GM21619 (cell line): ENCODE measurements at regions not wholly inside any gene's neighbourhood (a gene's known extent, or its start where the extent isn't known, plus 50 kb on each side); places are given as distances from the start of the nearest gene placed in this dataset.

ENCODE experiments used
- ATAC-seq: cut with Tn5 transposase; IDR thresholded peaks from one replicate; pipeline ENCODE4 v1.9.1; 2021; ENCODE audit not compliant: unreplicated experiment

GRCh38 chr10:6781133-6781770, 201.2 kb upstream of the PRKCQ start:
- peak; percentile 61 for ATAC-seq

GRCh38 chr10:6780008-6780677, 200.1 kb upstream of the PRKCQ start:
- ATAC-seq = peak; percentile 47

- ATAC-seq = no peak
These were observed 199.1 kb upstream of the PRKCQ start for GRCh38 chr10:6778992-6779701.

GRCh38 chr10:6776170-6776569, 196.1 kb upstream of the PRKCQ start:
- no peak for ATAC-seq

- ATAC-seq = no peak
These were observed 194.3 kb upstream of the PRKCQ start for GRCh38 chr10:6774406-6774805.

GRCh38 chr10:6771331-6771730, 191.3 kb upstream of the PRKCQ start:
- no peak for ATAC-seq

- ATAC-seq = no peak
These were observed 190.8 kb upstream of the PRKCQ start for GRCh38 chr10:6770846-6771245.

GRCh38 chr10:6769704-6770417, 189.8 kb upstream of the PRKCQ start:
- ATAC-seq = no peak

- ATAC-seq = no peak
These were observed 186.2 kb upstream of the PRKCQ start for GRCh38 chr10:6766131-6766801.

- ATAC-seq = no peak
These were observed 183.3 kb upstream of the PRKCQ start for GRCh38 chr10:6763423-6763822.

GRCh38 chr10:6763001-6763400, 182.9 kb upstream of the PRKCQ start:
- no peak for ATAC-seq

GRCh38 chr10:6759961-6760360, 179.9 kb upstream of the PRKCQ start:
- ATAC-seq = no peak

GRCh38 chr10:6757158-6757557, 177.1 kb upstream of the PRKCQ start:
- no peak for ATAC-seq

- no peak for ATAC-seq
These were observed 176.6 kb upstream of the PRKCQ start for GRCh38 chr10:6756716-6757115.

- peak; percentile 73 for ATAC-seq
These were observed 175.8 kb upstream of the PRKCQ start for GRCh38 chr10:6755781-6756460.

GRCh38 chr10:6753644-6754043, 173.6 kb upstream of the PRKCQ start:
- no peak for ATAC-seq

GRCh38 chr10:6751363-6751762, 171.3 kb upstream of the PRKCQ start:
- ATAC-seq = no peak

- no peak for ATAC-seq
These were observed 169.0 kb upstream of the PRKCQ start for GRCh38 chr10:6748981-6749635.

GRCh38 chr10:6748029-6748428, 168.0 kb upstream of the PRKCQ start:
- no peak for ATAC-seq

- ATAC-seq = no peak
These were observed 166.7 kb upstream of the PRKCQ start for GRCh38 chr10:6746782-6747181.
